ENCODE measurements at regions not wholly inside any gene's neighbourhood (a gene's known extent, or its start where the extent isn't known, plus 50 kb on each side); places are given as distances from the start of the nearest gene placed in this dataset.

DNA sequence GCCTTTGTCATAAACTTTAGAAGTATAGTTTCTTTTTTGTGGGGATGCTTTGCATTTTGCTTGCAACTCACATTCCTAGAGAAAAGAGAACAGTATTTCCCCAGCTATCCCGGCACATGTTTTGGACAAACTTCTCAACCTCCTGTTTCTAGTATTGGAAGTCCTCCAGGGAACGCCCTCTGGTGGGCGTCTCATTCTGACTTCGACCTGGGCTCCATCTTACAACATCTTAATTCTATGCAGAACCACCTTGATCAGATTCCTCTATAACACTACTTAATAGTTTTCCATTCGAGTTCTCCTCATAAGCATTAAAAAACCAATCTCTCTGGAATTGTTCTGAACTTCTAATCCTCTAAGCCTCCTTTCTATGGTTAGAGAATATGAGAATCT is 139.5 kb upstream of the FZD8 start:
- no peak overlapping the region for H3K18ac ChIP-seq (ENCODE audit: extremely low read depth, low read length)
- no peak overlapping the region for H3K27ac ChIP-seq (ENCODE audit: low read depth, low read length)
- 53% methylated on average over 5 of the region's 5 CpGs; no CpG with 5 or more reads in 1 of the 2 experiments for WGBS, 2 experiments (ENCODE audit: extremely low coverage in 1 of 2, insufficient coverage in 1 of 2, insufficient read length in 1 of 2, insufficient replicate concordance in 2 of 2, low coverage in 1 of 2, low lambda C conversion rate in 2 of 2, missing lambda C conversion rate in 1 of 2)
- no peaks in the 10 kb centered on the region for H3K23me2 ChIP-seq (ENCODE audit: low read depth, low read length)
- no peak overlapping the region for H3K9ac ChIP-seq (replicated peaks in 1 of 4; ENCODE audit: extremely low read depth in 1 of 4, low read depth in 3 of 4, low read length in 3 of 4)
- ChIA-PET POLR2A (ENCODE audit: partially characterized antibody) (interaction anchor here (0.8 kb wide), 1 partner anchor 8 kb away, joined by 4 read pairs; no protein-coding TSS in a partner anchor), CTCF (ENCODE audit: partially characterized antibody) (interaction anchor here (0.6 to 3.1 kb wide), 29 partner anchors 9 to 998 kb away, joined by 3 to 21 read pairs (median 4); no protein-coding TSS in a partner anchor)
- H2BK12ac ChIP-seq (ENCODE audit: low read depth, low read length): no peak overlapping the region
- no peaks in the 10 kb centered on the region for H3K27me3 ChIP-seq (replicated peaks in 1 of 4; ENCODE audit: control insufficient read depth in 3 of 4, extremely low read depth in 1 of 4, insufficient read depth in 3 of 4, low read length in 3 of 4)
- H4K91ac ChIP-seq (replicated peaks; ENCODE audit: insufficient read length, low read length): no peak overlapping the region
- no peak overlapping the region for H3K4ac ChIP-seq (replicated peaks; ENCODE audit: insufficient read length, low read depth, low read length)
- no peak overlapping the region for H3K23ac ChIP-seq (ENCODE audit: insufficient read length)
- no peak overlapping the region for H2BK120ac ChIP-seq (replicated peaks; ENCODE audit: low read depth, low read length)
- H3K4me3 ChIP-seq (ENCODE audit: extremely low read depth in 1 of 4, insufficient read depth in 2 of 4, low read depth in 3 of 4, low read length in 4 of 4): no peak overlapping the region
- no peak overlapping the region for H2BK20ac ChIP-seq (ENCODE audit: low read length)
- H3K56ac ChIP-seq (replicated peaks; ENCODE audit: insufficient read length, low read depth, low read length): no peak overlapping the region
- H3K9me3 ChIP-seq (ENCODE audit: insufficient read depth in 2 of 2, low read depth in 1 of 2, low read length in 1 of 2): no peaks in the 10 kb centered on the region
- DNase-seq (ENCODE audit: low read depth in 1 of 2, low spot score in 2 of 2): peak in 1 of 2 experiments; percentile 58
- H2AK5ac ChIP-seq (ENCODE audit: low read depth, low read length): no peak overlapping the region
- no peak overlapping the region for H2AFZ ChIP-seq (ENCODE audit: low read length)
- no peak overlapping the region for H4K8ac ChIP-seq (ENCODE audit: extremely low read depth, insufficient read depth, low read length)
- H3K36me3 ChIP-seq (ENCODE audit: control insufficient read depth in 2 of 4, insufficient read depth in 4 of 4, low read length in 3 of 4): no peaks in the 10 kb centered on the region
- no peak overlapping the region for H3K4me2 ChIP-seq (ENCODE audit: insufficient read depth in 1 of 2, low read depth in 2 of 2, low read length in 2 of 2)
- no peak overlapping the region for H2BK5ac ChIP-seq (ENCODE audit: low read depth, low read length)
- H4K5ac ChIP-seq (ENCODE audit: insufficient read length, low read depth, low read length): no peak overlapping the region
- H4K20me1 ChIP-seq (replicated peaks in 1 of 2; ENCODE audit: control insufficient read depth in 1 of 2, insufficient read depth in 2 of 2, low read length in 2 of 2): no peaks in the 10 kb centered on the region
- no peak overlapping the region for H3K14ac ChIP-seq (ENCODE audit: insufficient read length)
- H3K79me2 ChIP-seq (ENCODE audit: control insufficient read depth in 1 of 2, insufficient read depth in 2 of 2, low read length in 2 of 2): no peaks in the 10 kb centered on the region
- no peak overlapping the region for H2BK15ac ChIP-seq (ENCODE audit: low read length)
- H3K4me1 ChIP-seq (replicated peaks in 1 of 4; ENCODE audit: control insufficient read depth in 3 of 4, insufficient read depth in 4 of 4, low read length in 3 of 4): peaks cover 0 to 9% (median 2%) of the 10 kb centered on the region in 4 experiments; a peak in 2 of 7 replicates
- no peaks in the 10 kb centered on the region for H3K79me1 ChIP-seq (ENCODE audit: low read depth, low read length)
- FAIRE-seq: peak; percentile 19
- TF ChIP-seq TBP (IDR thresholded peaks at IDR 0.05; ENCODE audit: low read depth, low read length) (no peak), CHD1 (IDR thresholded peaks at IDR 0.05; ENCODE audit: low read depth, low read length) (no peak), RBBP5 (IDR thresholded peaks at IDR 0.05; ENCODE audit: borderline replicate concordance, low read depth, low read length) (no peak), SP1 (IDR thresholded peaks at IDR 0.05; ENCODE audit: low read depth, low read length) (no peak), ZNF274 (IDR thresholded peaks at IDR 0.05; ENCODE audit: borderline replicate concordance, extremely low read depth, low read length) (no peak), SAP30 (IDR thresholded peaks at IDR 0.05; ENCODE audit: insufficient read depth, insufficient replicate concordance, low read length) (no peak), YY1 (IDR thresholded peaks at IDR 0.05; ENCODE audit: low read depth, low read length) (0 out of 2 replicates have a peak, but pooled peaks have one; percentile 46)
- TF ChIP-seq, protein P1, sequence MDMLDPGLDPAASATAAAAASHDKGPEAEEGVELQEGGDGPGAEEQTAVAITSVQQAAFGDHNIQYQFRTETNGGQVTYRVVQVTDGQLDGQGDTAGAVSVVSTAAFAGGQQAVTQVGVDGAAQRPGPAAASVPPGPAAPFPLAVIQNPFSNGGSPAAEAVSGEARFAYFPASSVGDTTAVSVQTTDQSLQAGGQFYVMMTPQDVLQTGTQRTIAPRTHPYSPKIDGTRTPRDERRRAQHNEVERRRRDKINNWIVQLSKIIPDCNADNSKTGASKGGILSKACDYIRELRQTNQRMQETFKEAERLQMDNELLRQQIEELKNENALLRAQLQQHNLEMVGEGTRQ (IDR thresholded peaks at IDR 0.05; ENCODE audit: low read length): no peak
- TF ChIP-seq, protein P2, sequence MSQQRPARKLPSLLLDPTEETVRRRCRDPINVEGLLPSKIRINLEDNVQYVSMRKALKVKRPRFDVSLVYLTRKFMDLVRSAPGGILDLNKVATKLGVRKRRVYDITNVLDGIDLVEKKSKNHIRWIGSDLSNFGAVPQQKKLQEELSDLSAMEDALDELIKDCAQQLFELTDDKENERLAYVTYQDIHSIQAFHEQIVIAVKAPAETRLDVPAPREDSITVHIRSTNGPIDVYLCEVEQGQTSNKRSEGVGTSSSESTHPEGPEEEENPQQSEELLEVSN (IDR thresholded peaks at IDR 0.05): no peak
- TF ChIP-seq, protein P3, sequence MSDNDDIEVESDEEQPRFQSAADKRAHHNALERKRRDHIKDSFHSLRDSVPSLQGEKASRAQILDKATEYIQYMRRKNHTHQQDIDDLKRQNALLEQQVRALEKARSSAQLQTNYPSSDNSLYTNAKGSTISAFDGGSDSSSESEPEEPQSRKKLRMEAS (IDR thresholded peaks at IDR 0.05): no peak
- TF ChIP-seq, protein P4, sequence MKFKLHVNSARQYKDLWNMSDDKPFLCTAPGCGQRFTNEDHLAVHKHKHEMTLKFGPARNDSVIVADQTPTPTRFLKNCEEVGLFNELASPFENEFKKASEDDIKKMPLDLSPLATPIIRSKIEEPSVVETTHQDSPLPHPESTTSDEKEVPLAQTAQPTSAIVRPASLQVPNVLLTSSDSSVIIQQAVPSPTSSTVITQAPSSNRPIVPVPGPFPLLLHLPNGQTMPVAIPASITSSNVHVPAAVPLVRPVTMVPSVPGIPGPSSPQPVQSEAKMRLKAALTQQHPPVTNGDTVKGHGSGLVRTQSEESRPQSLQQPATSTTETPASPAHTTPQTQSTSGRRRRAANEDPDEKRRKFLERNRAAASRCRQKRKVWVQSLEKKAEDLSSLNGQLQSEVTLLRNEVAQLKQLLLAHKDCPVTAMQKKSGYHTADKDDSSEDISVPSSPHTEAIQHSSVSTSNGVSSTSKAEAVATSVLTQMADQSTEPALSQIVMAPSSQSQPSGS (IDR thresholded peaks at IDR 0.05; ENCODE audit: low read length): no peak
